ENCODE measurements at regions not wholly inside any gene's neighbourhood (a gene's known extent, or its start where the extent isn't known, plus 50 kb on each side); places are given as distances from the start of the nearest gene placed in this dataset.

GRCh38 chr12:13587721-13588390 lies 391.3 kb downstream of the EMP1 start:
- no peaks in the 10 kb centered on the region for H3K79me2 ChIP-seq (ENCODE audit: insufficient read depth)
- no peaks in the 10 kb centered on the region for H3K4me1 ChIP-seq (ENCODE audit: control insufficient read depth in 1 of 2, insufficient read depth in 2 of 2, low read depth in 1 of 2, low read length in 1 of 2)
- no peaks in the 10 kb centered on the region for H3K9me3 ChIP-seq
- H3K4me3 ChIP-seq (ENCODE audit: low read depth in 2 of 2, low read length in 1 of 2): no peak overlapping the region
- no peaks in the 10 kb centered on the region for H4K20me1 ChIP-seq (ENCODE audit: insufficient read depth)
- no peaks in the 10 kb centered on the region for H3K36me3 ChIP-seq (replicated peaks in 1 of 2; ENCODE audit: control insufficient read depth in 1 of 2, insufficient read depth in 2 of 2, low read length in 1 of 2)
- no peak overlapping the region for H3K27ac ChIP-seq (ENCODE audit: low read depth in 2 of 2, low read length in 1 of 2)
- TF ChIP-seq, protein P1, sequence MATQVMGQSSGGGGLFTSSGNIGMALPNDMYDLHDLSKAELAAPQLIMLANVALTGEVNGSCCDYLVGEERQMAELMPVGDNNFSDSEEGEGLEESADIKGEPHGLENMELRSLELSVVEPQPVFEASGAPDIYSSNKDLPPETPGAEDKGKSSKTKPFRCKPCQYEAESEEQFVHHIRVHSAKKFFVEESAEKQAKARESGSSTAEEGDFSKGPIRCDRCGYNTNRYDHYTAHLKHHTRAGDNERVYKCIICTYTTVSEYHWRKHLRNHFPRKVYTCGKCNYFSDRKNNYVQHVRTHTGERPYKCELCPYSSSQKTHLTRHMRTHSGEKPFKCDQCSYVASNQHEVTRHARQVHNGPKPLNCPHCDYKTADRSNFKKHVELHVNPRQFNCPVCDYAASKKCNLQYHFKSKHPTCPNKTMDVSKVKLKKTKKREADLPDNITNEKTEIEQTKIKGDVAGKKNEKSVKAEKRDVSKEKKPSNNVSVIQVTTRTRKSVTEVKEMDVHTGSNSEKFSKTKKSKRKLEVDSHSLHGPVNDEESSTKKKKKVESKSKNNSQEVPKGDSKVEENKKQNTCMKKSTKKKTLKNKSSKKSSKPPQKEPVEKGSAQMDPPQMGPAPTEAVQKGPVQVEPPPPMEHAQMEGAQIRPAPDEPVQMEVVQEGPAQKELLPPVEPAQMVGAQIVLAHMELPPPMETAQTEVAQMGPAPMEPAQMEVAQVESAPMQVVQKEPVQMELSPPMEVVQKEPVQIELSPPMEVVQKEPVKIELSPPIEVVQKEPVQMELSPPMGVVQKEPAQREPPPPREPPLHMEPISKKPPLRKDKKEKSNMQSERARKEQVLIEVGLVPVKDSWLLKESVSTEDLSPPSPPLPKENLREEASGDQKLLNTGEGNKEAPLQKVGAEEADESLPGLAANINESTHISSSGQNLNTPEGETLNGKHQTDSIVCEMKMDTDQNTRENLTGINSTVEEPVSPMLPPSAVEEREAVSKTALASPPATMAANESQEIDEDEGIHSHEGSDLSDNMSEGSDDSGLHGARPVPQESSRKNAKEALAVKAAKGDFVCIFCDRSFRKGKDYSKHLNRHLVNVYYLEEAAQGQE (IDR thresholded peaks at IDR 0.05; ENCODE audit: low read depth, low read length): no peak
- TF ChIP-seq YY1 (IDR thresholded peaks at IDR 0.05; ENCODE audit: low read depth) (no peak), USF2 (IDR thresholded peaks at IDR 0.05; ENCODE audit: borderline replicate concordance, low read depth, low read length) (no peak), CTCF (IDR thresholded peaks at IDR 0.05) (no peak), ELF1 (IDR thresholded peaks at IDR 0.05) (no peak)
- TF ChIP-seq, protein P2, sequence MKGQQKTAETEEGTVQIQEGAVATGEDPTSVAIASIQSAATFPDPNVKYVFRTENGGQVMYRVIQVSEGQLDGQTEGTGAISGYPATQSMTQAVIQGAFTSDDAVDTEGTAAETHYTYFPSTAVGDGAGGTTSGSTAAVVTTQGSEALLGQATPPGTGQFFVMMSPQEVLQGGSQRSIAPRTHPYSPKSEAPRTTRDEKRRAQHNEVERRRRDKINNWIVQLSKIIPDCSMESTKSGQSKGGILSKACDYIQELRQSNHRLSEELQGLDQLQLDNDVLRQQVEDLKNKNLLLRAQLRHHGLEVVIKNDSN (IDR thresholded peaks at IDR 0.05; ENCODE audit: borderline replicate concordance, low read depth): no peak
- no peak overlapping the region for H3K9ac ChIP-seq
- DNase-seq: no peak
- no peak overlapping the region for H2AFZ ChIP-seq (ENCODE audit: low read depth)
- ChIA-PET CTCF (no interaction called here), POLR2A (no interaction called here)
- no peaks in the 10 kb centered on the region for H3F3A ChIP-seq (replicated peaks; ENCODE audit: insufficient read depth)
- H3K4me2 ChIP-seq: no peak overlapping the region
- H3K9me2 ChIP-seq: no peaks in the 10 kb centered on the region
- no peaks in the 10 kb centered on the region for H3K27me3 ChIP-seq (ENCODE audit: insufficient read depth)
- 24% methylated on average over 5 of the region's 5 CpGs for WGBS (ENCODE audit: low lambda C conversion rate)

DNA sequence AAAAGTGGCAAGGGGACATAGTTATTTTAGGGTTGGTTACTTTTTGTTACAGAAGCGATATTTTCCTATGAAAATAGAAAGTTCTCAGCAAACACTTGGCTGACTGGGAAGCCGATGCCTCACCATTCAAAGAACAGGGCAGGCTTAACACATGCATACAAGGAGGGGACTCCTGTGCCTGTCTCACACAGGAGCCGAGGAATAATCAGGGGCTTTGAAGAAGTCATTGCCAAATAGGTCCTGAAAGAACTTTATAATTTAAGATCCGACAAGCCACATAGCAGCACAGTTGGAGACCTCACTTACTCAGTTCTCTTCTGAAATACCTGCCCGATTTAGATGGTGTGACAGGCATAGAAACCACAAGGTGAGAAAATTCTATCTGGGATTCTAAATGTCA lies 389.8 kb downstream of the EMP1 start:
- Histone ChIP-seq H3K36me3 (replicated peaks in 1 of 2; ENCODE audit: control insufficient read depth in 1 of 2, insufficient read depth in 2 of 2, low read length in 1 of 2) (no peaks in the 10 kb centered on the region), H2AFZ (ENCODE audit: low read depth) (no peak overlapping the region), H3F3A (replicated peaks; ENCODE audit: insufficient read depth) (no peaks in the 10 kb centered on the region), H3K27ac (ENCODE audit: low read depth in 2 of 2, low read length in 1 of 2) (no peak overlapping the region), H3K9ac (no peak overlapping the region), H3K4me3 (ENCODE audit: low read depth in 2 of 2, low read length in 1 of 2) (no peak overlapping the region), H3K27me3 (ENCODE audit: insufficient read depth) (no peaks in the 10 kb centered on the region), H3K9me3 (no peaks in the 10 kb centered on the region), H3K4me2 (no peak overlapping the region), H4K20me1 (ENCODE audit: insufficient read depth) (no peaks in the 10 kb centered on the region), H3K9me2 (no peaks in the 10 kb centered on the region), H3K4me1 (ENCODE audit: control insufficient read depth in 1 of 2, insufficient read depth in 2 of 2, low read depth in 1 of 2, low read length in 1 of 2) (no peaks in the 10 kb centered on the region), H3K79me2 (ENCODE audit: insufficient read depth) (no peaks in the 10 kb centered on the region)
- CTCF ChIA-PET: no interaction called here
- WGBS (ENCODE audit: low lambda C conversion rate): 19% methylated on average over 5 of the region's 5 CpGs
- POLR2A ChIA-PET: no interaction called here
- no peak for DNase-seq
- TF ChIP-seq NRF1 (IDR thresholded peaks at IDR 0.05; ENCODE audit: low read depth, low read length) (no peak), IRF3 (IDR thresholded peaks at IDR 0.05; ENCODE audit: low read depth, low read length) (no peak), MXI1 (IDR thresholded peaks at IDR 0.05; ENCODE audit: low read depth, low read length) (no peak), CHD2 (IDR thresholded peaks at IDR 0.05; ENCODE audit: low read length, partially characterized antibody) (no peak), EZH2phosphoT487 (IDR thresholded peaks at IDR 0.05; ENCODE audit: borderline replicate concordance, low read depth) (no peak), RXRA (IDR thresholded peaks at IDR 0.05; ENCODE audit: borderline replicate concordance, low read depth) (no peak), YY1 (IDR thresholded peaks at IDR 0.05; ENCODE audit: low read depth) (no peak), POLR2AphosphoS5 (IDR thresholded peaks at IDR 0.05; ENCODE audit: low read depth, low read length) (no peak), TAF1 (IDR thresholded peaks at IDR 0.05; ENCODE audit: borderline replicate concordance, low read depth, low read length) (no peak), JUND (IDR thresholded peaks at IDR 0.05) (no peak), FOSL2 (IDR thresholded peaks at IDR 0.05; ENCODE audit: borderline replicate concordance, low read depth) (no peak), NFIC (IDR thresholded peaks at IDR 0.05; ENCODE audit: borderline replicate concordance) (no peak), RFX5 (IDR thresholded peaks at IDR 0.05; ENCODE audit: low read length) (no peak), GABPA (IDR thresholded peaks at IDR 0.05; ENCODE audit: low read depth) (no peak)

Data from SK-N-SH (cell line).